SU-DHL-6 (cell line): ENCODE measurements at regions not wholly inside any gene's neighbourhood (a gene's known extent, or its start where the extent isn't known, plus 50 kb on each side); places are given as distances from the start of the nearest gene placed in this dataset.
"Not testable (repeated sequence)": the region's sequence is repeated elsewhere in the genome, so short reads cannot be mapped to it uniquely, and the experiment has no call there.

Experiments used
- H2AFZ ChIP-seq: fragments of 200-600 bp; sonication (generic); 2 replicates; pipeline ENCODE4 v1.6.1; 2014; ENCODE audit warnings: low read depth, mild to moderate bottlenecking, moderate library complexity, mixed read lengths, antibody characterized with exemption, low read length; ENCODE audit not compliant: severe bottlenecking
- H3F3A ChIP-seq: fragments of 200-600 bp; shearing (Covaris generic); 2 replicates; pipeline ENCODE4 v1.6.0; 2016; ENCODE audit warnings: antibody characterized with exemption, mild to moderate bottlenecking; ENCODE audit not compliant: insufficient read depth
- H3K27ac ChIP-seq: fragments of 200-600 bp; sonication (generic); 2 replicates; pipeline ENCODE4 v1.5.1; 2016; ENCODE audit warnings: low read depth, mild to moderate bottlenecking, low read length, moderate library complexity, mixed read lengths
- H3K27me3 ChIP-seq: fragments of 200-600 bp; sonication (generic), shearing (Covaris generic); 2 replicates; pipeline ENCODE4 v1.6.0; 2014; ENCODE audit warnings: mild to moderate bottlenecking, low read length
- H3K36me3 ChIP-seq: fragments of 200-600 bp; sonication (generic); 2 replicates; pipeline ENCODE4 v1.6.1; 2014; ENCODE audit warnings: mild to moderate bottlenecking, low read length, mixed read lengths
- H3K4me2 ChIP-seq: fragments of 300-600, 200-600 bp; shearing (Covaris generic), sonication (generic); 2 replicates; pipeline ENCODE4 v1.6.0; 2014; ENCODE audit warnings: low read length, low read depth, mild to moderate bottlenecking; ENCODE audit not compliant: poor library complexity, severe bottlenecking
- H3K4me3 ChIP-seq: fragments of 200-600 bp; sonication (generic); 2 replicates; pipeline ENCODE4 v1.5.1; 2014; ENCODE audit warnings: antibody characterized with exemption, low read length, mild to moderate bottlenecking, mixed read lengths; ENCODE audit not compliant: insufficient read depth, poor library complexity, severe bottlenecking
- H3K79me2 ChIP-seq: fragments of 200-600 bp; sonication (generic); 2 replicates; pipeline ENCODE4 v1.6.1; 2014; ENCODE audit warnings: mild to moderate bottlenecking, low read length, moderate library complexity; ENCODE audit not compliant: insufficient read depth
- H3K9ac ChIP-seq: fragments of 200-600 bp; sonication (generic); 2 replicates; pipeline ENCODE4 v1.7.0; 2014; ENCODE audit warnings: mild to moderate bottlenecking, low read length
- H3K9me2 ChIP-seq: fragments of 200-600 bp; sonication (generic); replicated peaks from 2 replicates; pipeline ENCODE4 v1.6.1; 2014; ENCODE audit warnings: low read length; ENCODE audit not compliant: insufficient read depth
- H3K9me3 ChIP-seq: fragments of 200-600 bp; sonication (generic); 2 replicates; pipeline ENCODE4 v1.6.1; 2014; ENCODE audit warnings: low read length, mixed read lengths; ENCODE audit not compliant: insufficient read depth
- H4K20me1 ChIP-seq: fragments of 200-600 bp; sonication (generic); 2 replicates; pipeline ENCODE4 v1.6.1; 2014; ENCODE audit warnings: low read depth, mild to moderate bottlenecking, antibody characterized with exemption, low read length, moderate library complexity, mixed read lengths
- EZH2phosphoT487 ChIP-seq: fragments of 200-600 bp; sonication (generic), shearing (Covaris generic); conservative IDR thresholded peaks from 2 replicates; pipeline ENCODE4 v1.6.1; 2018; ENCODE audit warnings: mild to moderate bottlenecking, antibody characterized with exemption, low read length, moderate library complexity, mixed read lengths
- TF ChIP-seq, protein P1 (sequence below): fragments of 200-600 bp; sonication (generic); IDR thresholded peaks from one replicate; pipeline ENCODE4 v1.5.1; 2017; ENCODE audit warnings: antibody characterized with exemption, mild to moderate bottlenecking, low read length, moderate library complexity; ENCODE audit not compliant: insufficient read depth, poor library complexity, severe bottlenecking

DNA sequence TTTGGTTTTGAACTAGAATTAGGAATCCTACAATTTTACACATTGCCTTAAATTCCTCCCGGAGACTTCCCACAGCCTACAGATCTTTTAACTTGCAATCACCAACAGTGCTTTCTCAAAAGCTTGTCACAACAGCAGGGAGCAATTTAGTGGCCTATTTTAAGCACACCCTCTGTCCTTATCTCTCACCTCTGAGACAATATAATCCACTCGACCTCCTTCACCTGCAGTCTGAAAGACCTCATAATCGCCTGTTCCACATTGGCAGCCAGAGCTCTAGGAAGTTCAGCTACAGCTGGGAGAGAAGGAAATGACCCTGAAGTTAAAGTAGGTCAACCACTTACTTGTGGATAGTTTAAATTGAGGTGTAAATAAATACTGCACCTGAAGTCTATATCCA, 249.7 kb upstream of the DLGAP1 start:
- Histone ChIP-seq H3K9ac (no peak overlapping the region), H3K27ac (no peak overlapping the region), H3F3A (no peaks in the 10 kb centered on the region), H4K20me1 (no peaks in the 10 kb centered on the region), H3K4me2 (no peak overlapping the region), H3K79me2 (no peaks in the 10 kb centered on the region), H3K4me3 (no peak overlapping the region), H3K27me3 (no peaks in the 10 kb centered on the region), H3K9me3 (no peaks in the 10 kb centered on the region), H2AFZ (no peak overlapping the region), H3K9me2 (no peaks in the 10 kb centered on the region), H3K36me3 (no peaks in the 10 kb centered on the region)
- no peak for TF ChIP-seq EZH2phosphoT487
- TF ChIP-seq, protein P1, sequence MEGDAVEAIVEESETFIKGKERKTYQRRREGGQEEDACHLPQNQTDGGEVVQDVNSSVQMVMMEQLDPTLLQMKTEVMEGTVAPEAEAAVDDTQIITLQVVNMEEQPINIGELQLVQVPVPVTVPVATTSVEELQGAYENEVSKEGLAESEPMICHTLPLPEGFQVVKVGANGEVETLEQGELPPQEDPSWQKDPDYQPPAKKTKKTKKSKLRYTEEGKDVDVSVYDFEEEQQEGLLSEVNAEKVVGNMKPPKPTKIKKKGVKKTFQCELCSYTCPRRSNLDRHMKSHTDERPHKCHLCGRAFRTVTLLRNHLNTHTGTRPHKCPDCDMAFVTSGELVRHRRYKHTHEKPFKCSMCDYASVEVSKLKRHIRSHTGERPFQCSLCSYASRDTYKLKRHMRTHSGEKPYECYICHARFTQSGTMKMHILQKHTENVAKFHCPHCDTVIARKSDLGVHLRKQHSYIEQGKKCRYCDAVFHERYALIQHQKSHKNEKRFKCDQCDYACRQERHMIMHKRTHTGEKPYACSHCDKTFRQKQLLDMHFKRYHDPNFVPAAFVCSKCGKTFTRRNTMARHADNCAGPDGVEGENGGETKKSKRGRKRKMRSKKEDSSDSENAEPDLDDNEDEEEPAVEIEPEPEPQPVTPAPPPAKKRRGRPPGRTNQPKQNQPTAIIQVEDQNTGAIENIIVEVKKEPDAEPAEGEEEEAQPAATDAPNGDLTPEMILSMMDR: no peak

DNA sequence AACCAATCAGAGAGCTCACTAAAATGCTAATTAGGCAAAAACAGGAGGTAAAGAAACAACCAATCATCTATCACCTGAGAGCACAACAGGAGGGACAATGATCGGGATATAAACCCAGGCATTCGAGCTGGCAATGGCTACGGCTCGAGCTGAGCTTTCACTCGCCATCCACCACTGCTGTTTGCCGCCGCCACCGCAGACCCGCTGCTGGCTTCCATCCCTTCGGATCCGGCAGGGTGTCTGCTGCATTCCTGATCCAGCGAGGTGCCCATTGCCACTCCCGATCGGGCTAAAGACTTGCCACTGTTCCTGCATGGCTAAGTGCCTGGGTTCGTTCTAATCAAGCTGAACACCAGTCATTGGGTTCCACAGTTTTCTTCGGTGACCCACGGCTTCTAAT, 236.7 kb upstream of the DLGAP1 start:
- H3K9me2 ChIP-seq: no peaks in the 10 kb centered on the region
- H4K20me1 ChIP-seq: no peaks in the 10 kb centered on the region
- H3K9me3 ChIP-seq: no peaks in the 10 kb centered on the region
- H2AFZ ChIP-seq: no peak overlapping the region
- TF ChIP-seq, protein P1: no peak
- TF ChIP-seq EZH2phosphoT487: no peak
- H3K36me3 ChIP-seq: no peaks in the 10 kb centered on the region
- H3K27ac ChIP-seq: no peak overlapping the region
- no peak overlapping the region for H3K4me3 ChIP-seq
- H3K4me2 ChIP-seq: no peak overlapping the region
- no peak overlapping the region for H3K9ac ChIP-seq
- no peaks in the 10 kb centered on the region for H3K27me3 ChIP-seq
- H3F3A ChIP-seq: no peaks in the 10 kb centered on the region
- H3K79me2 ChIP-seq: no peaks in the 10 kb centered on the region

DNA sequence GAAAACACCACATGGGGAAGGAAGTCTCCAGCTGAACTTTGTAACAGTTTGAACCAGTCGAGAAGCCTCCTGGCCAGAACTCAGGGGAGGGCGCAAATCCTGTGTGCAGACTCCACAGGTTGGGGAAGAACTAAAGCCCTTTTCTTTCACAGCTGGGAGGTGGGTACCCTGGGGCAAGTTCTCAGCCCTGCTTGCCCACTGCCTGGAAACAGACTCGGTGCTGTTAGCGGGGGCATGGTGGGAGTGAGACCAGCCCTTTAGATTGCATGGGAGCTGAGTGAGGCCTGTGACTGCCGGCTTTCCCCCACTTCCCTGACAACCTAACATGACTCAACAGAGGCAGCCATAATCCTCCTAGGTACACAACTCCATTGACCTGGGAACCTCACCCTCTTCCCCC, 223.6 kb upstream of the DLGAP1 start:
- not testable (repeated sequence) for H3K9me2 ChIP-seq, H3K27ac ChIP-seq, H3K4me2 ChIP-seq, H3K36me3 ChIP-seq, H3K4me3 ChIP-seq, H4K20me1 ChIP-seq, H3K9me3 ChIP-seq, H3K27me3 ChIP-seq, H2AFZ ChIP-seq, H3F3A ChIP-seq, H3K79me2 ChIP-seq, H3K9ac ChIP-seq

DNA sequence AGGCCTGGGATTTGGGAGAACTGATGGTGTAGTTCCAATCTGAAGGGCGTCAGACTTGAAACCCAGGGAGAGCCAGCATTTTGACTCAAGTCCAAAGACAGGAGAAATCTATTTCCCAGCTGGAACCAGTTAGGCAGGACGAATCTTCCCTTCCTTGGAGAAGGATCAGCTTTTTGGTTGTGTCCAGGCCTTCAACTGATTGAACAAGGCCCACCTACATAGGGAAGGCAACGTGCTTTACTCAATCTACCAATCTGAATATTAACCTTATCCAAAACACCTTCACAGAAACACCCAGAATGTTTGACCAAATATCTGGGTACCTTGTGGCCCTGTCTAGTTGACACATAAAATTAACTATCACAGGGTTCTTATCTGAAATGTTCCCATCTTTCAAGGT, 221.9 kb upstream of the DLGAP1 start:
- no peaks in the 10 kb centered on the region for H4K20me1 ChIP-seq
- H2AFZ ChIP-seq: no peak overlapping the region
- H3K4me3 ChIP-seq: no peak overlapping the region
- no peaks in the 10 kb centered on the region for H3F3A ChIP-seq
- no peaks in the 10 kb centered on the region for H3K27me3 ChIP-seq
- H3K4me2 ChIP-seq: no peak overlapping the region
- H3K27ac ChIP-seq: no peak overlapping the region
- no peaks in the 10 kb centered on the region for H3K36me3 ChIP-seq
- H3K9me3 ChIP-seq: no peaks in the 10 kb centered on the region
- no peak overlapping the region for H3K9ac ChIP-seq
- H3K79me2 ChIP-seq: no peaks in the 10 kb centered on the region
- TF ChIP-seq, protein P1: no peak
- TF ChIP-seq EZH2phosphoT487: no peak
- H3K9me2 ChIP-seq: no peaks in the 10 kb centered on the region
